ENCODE measurements at regions not wholly inside any gene's neighbourhood (a gene's known extent, or its start where the extent isn't known, plus 50 kb on each side); places are given as distances from the start of the nearest gene placed in this dataset.

- no peak for DNase-seq
These were observed 122.7 kb downstream of the ZNF518B start for GRCh38 chr4:10334506-10335028.

GRCh38 chr4:10333942-10334341 is 123.3 kb downstream of the ZNF518B start:
- no peak for DNase-seq

GRCh38 chr4:10326075-10326474 is 131.2 kb downstream of the ZNF518B start:
- DNase-seq, result no peak

GRCh38 chr4:10321931-10322330 is 135.3 kb downstream of the ZNF518B start:
- no peak for DNase-seq

GRCh38 chr4:10320130-10320529 is 137.1 kb downstream of the ZNF518B start:
- DNase-seq, result no peak

- DNase-seq, result no peak
These were observed 139.9 kb downstream of the ZNF518B start for GRCh38 chr4:10317345-10317744.

- DNase-seq, result no peak
These were observed 140.4 kb downstream of the ZNF518B start for GRCh38 chr4:10316851-10317250.

GRCh38 chr4:10315638-10316037 is 141.6 kb downstream of the ZNF518B start:
- no peak for DNase-seq

- DNase-seq, result no peak
These were observed 144.7 kb downstream of the ZNF518B start for GRCh38 chr4:10312568-10312967.

GRCh38 chr4:10311939-10312338 is 145.3 kb downstream of the ZNF518B start:
- DNase-seq, result no peak

GRCh38 chr4:10305816-10306215 is 151.4 kb downstream of the ZNF518B start:
- DNase-seq, result no peak

- DNase-seq, result no peak
These were observed 153.9 kb downstream of the ZNF518B start for GRCh38 chr4:10303291-10303690.

GRCh38 chr4:10302096-10302495 is 155.1 kb downstream of the ZNF518B start:
- DNase-seq, result no peak

- DNase-seq, result no peak
These were observed 157.6 kb downstream of the ZNF518B start for GRCh38 chr4:10299601-10300000.

GRCh38 chr4:10298681-10299080 is 158.5 kb downstream of the ZNF518B start:
- DNase-seq, result no peak

- no peak for DNase-seq
These were observed 160.5 kb downstream of the ZNF518B start for GRCh38 chr4:10296730-10297129.

GRCh38 chr4:10295301-10295700 is 161.9 kb downstream of the ZNF518B start:
- no peak for DNase-seq

GRCh38 chr4:10289538-10289906 is 167.7 kb downstream of the ZNF518B start:
- DNase-seq, result no peak

- DNase-seq, result no peak
These were observed 168.2 kb downstream of the ZNF518B start for GRCh38 chr4:10288830-10289537.

GRCh38 chr4:10285028-10285427 is 168.4 kb upstream of the WDR1 start:
- DNase-seq, result no peak

GRCh38 chr4:10283761-10284160 is 167.2 kb upstream of the WDR1 start:
- no peak for DNase-seq

- DNase-seq, result no peak
These were observed 165.4 kb upstream of the WDR1 start for GRCh38 chr4:10281996-10282395.

- no peak for DNase-seq
These were observed 162.7 kb upstream of the WDR1 start for GRCh38 chr4:10279261-10279660.

GRCh38 chr4:10278071-10278470 is 161.5 kb upstream of the WDR1 start:
- DNase-seq, result no peak

- DNase-seq, result no peak
These were observed 159.6 kb upstream of the WDR1 start for GRCh38 chr4:10276152-10276551.

Data from stimulated activated CD4-positive, alpha-beta T cell treated with anti-CD3 and anti-CD28 coated beads, Interleukin-2, amount 100 ng/mL, for 24 hours (primary cell).